ENCODE measurements at regions not wholly inside any gene's neighbourhood (a gene's known extent, or its start where the extent isn't known, plus 50 kb on each side); places are given as distances from the start of the nearest gene placed in this dataset.
A peak's percentile ranks its signal among the peaks of the same experiment; 100 is the strongest.

DNA sequence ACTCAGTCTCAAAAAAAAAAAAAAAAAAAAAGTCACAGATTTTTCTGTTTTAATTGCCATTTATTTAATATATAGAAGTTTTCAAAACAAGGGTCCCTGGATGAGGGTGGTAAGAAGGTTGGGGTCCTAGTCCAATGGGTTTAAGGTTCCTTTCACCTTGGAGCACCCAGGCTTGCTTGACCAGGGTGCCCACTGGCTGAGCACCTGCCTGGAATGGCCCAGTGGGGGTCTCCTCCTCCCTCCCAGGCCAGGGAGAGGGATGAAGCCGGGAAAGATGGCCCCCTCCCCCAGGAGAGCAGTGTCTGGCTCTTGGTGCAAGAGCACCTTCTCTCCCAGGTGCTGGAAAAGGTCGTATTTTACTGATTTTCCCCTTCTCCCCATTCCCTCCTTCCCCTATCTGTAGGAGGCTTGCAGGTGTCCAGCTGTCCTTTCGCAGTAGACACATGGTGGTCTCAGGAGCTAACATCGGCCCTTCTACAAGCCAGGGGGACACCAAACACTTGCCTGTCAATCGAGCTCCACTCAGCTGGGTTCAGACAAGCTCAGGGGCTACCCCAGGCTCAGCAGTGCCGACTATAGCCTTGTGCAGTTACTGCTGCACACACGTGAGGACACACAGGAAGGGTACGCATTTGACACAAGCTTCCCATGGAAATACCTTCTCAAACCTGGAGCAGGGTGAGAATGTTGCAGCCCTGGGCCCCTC, 112.3 kb upstream of the KLF13 start:
- intact Hi-C loops (cut with DNase I), result loop anchor here (2.0 to 10.0 kb wide), 2 partner anchors 150 to 220 kb away; no protein-coding TSS in a partner anchor
- H3K4me1 ChIP-seq (replicated peaks), result peaks cover 16% of the 10 kb centered on the region
- H3K27me3 ChIP-seq (replicated peaks; ENCODE audit: insufficient read depth), result no peaks in the 10 kb centered on the region
- peak overlapping the region; percentile 0 to 87 for H3K27ac ChIP-seq
- WGBS, result 86% methylated on average over 8 of the region's 8 CpGs
- TF ChIP-seq, protein P1, sequence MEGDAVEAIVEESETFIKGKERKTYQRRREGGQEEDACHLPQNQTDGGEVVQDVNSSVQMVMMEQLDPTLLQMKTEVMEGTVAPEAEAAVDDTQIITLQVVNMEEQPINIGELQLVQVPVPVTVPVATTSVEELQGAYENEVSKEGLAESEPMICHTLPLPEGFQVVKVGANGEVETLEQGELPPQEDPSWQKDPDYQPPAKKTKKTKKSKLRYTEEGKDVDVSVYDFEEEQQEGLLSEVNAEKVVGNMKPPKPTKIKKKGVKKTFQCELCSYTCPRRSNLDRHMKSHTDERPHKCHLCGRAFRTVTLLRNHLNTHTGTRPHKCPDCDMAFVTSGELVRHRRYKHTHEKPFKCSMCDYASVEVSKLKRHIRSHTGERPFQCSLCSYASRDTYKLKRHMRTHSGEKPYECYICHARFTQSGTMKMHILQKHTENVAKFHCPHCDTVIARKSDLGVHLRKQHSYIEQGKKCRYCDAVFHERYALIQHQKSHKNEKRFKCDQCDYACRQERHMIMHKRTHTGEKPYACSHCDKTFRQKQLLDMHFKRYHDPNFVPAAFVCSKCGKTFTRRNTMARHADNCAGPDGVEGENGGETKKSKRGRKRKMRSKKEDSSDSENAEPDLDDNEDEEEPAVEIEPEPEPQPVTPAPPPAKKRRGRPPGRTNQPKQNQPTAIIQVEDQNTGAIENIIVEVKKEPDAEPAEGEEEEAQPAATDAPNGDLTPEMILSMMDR (IDR thresholded peaks at IDR 0.05), result no peak
- DNase-seq (ENCODE audit: low spot score), result no peak
- no peaks in the 10 kb centered on the region for H3K36me3 ChIP-seq
- no peaks in the 10 kb centered on the region for H3K9me3 ChIP-seq
- H3K4me3 ChIP-seq, result no peak overlapping the region

DNA sequence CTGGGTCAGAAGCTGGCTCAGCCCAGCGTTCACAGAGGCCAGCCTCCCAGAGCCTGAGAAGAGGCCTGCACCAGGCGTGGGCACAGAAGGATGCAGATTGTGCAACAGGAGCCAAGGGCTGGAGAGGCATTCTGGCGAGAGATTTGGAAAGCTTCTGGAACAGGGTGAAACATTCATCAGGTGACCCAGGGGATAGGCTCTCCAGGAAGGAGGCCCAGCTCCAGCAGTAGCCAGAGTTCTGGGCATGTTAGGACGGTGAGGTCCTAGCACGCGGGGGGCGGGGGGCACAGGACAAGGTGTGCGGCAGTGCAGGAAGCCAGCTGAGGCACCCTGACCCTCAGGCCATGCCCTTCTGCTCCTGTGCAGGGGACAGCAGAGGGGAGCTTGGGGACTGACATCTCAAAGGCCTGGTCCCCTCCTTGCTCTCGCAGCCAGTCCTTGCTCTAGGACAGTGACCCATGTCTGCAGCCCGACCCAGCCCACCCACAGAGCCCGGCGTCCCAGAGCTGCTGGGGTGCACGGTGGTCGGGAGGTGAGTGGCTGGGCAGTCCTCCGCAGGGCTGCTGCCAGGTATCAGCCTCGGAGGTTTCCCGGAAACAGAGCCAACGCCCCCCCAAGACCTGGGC, 111.7 kb upstream of the KLF13 start:
- WGBS, result 12% methylated on average over 12 of the region's 18 CpGs
- intact Hi-C loops (cut with DNase I), result loop anchor here (2.0 to 10.0 kb wide), 4 partner anchors 112 to 272 kb away; partner anchors contain the start of gene KLF13
- Histone ChIP-seq H3K4me1 (replicated peaks) (peaks cover 16% of the 10 kb centered on the region), H3K9me3 (no peaks in the 10 kb centered on the region), H3K27ac (peak overlapping the region; percentile 87 to 88), H3K36me3 (no peaks in the 10 kb centered on the region), H3K27me3 (replicated peaks; ENCODE audit: insufficient read depth) (no peaks in the 10 kb centered on the region), H3K4me3 (peak overlapping the region in 1 of 2 donors; percentile 48)
- TF ChIP-seq, protein P1 (IDR thresholded peaks at IDR 0.05), result no peak
- TF ChIP-seq POLR2AphosphoS5 (IDR thresholded peaks at IDR 0.05) (peak; percentile 88), POLR2A (IDR thresholded peaks at IDR 0.05) (no peak)
- DNase-seq (ENCODE audit: low spot score), result peak; percentile 80

DNA sequence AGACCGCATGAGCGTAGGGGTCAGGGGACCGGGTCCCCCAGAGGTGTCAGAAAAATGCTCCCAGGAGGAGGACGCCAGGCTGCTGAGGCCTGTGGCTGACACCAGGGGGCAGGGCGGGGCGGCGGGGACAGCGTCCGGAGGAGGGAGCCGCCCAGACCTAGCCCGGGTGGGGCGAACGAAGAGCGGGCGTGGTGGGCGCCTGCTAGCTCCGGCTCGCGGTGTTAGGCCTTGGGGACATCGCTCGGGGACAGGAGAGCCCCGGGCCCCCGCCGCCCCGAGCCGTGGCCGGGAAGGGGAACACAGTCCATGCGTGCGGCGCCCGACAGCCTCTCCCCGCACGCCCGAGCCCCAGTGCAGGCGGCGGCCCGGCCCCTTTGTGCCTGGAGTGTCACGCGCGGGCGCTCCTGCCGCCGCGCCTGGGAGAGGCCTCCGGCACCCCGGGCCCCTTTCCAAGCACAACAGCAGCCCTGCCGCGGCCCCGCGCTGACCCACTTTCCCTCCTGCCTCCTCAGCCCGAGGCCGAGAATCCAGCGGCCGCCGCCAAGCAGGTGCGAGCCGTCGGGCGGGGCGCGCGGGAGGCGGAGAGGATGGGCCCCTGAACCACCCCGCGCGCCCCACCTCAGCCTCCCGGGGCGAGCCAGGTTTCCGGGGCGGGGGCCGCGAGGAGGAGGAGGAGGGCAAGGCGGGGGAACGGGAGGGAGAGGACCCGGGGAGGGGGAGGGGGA, 111.0 kb upstream of the KLF13 start:
- 1% methylated on average over 65 of the region's 75 CpGs for WGBS
- Histone ChIP-seq H3K36me3 (no peaks in the 10 kb centered on the region), H3K4me3 (peak overlapping the region; percentile 36 to 48), H3K9me3 (no peaks in the 10 kb centered on the region), H3K27ac (peak overlapping the region; percentile 87 to 88), H3K4me1 (replicated peaks) (peaks cover 16% of the 10 kb centered on the region), H3K27me3 (replicated peaks; ENCODE audit: insufficient read depth) (no peaks in the 10 kb centered on the region)
- intact Hi-C loops (cut with DNase I), result loop anchor here (2.0 to 10.0 kb wide), 4 partner anchors 112 to 272 kb away; partner anchors contain the start of gene KLF13
- DNase-seq (ENCODE audit: low spot score), result peak; percentile 64
- TF ChIP-seq, protein P1 (IDR thresholded peaks at IDR 0.05), result peak; percentile 78 to 86 (median 83)
- no peak for TF ChIP-seq POLR2A (IDR thresholded peaks at IDR 0.05)

DNA sequence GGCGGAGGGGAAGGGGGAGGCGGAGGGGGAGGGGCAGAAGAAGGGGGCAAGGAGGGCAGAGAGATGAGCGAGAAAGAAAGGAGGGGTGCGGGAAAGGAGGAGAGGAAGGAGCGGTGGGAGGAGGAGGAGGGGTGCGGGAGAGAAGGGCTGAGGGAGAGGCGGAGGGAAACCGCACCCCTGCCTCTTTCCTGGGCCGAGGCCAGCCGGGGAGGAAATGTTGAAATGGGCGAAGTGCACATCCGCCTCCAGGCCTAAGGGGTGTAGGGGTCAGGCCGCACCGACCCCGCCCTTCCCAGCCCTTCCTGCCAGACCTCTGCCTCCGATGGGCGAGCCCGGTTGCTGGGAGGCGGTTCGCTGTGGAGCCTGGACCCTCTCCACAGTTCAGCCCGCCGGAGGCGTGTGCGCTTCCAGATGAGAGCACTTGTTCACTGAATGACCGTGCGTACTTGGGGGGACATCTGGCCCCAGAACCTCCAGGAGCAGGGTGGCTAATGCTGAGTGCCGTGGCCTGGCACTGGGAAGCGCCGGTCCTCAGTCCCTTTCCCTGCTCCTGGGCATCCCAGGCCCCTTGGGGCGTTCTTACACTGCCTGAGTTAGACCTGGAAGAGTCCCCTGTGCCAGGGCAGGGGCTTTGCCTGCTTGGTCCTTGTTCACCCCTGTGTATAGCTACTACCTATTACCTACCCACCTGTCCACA, 110.3 kb upstream of the KLF13 start:
- H3K36me3 ChIP-seq, result no peaks in the 10 kb centered on the region
- peaks cover 16% of the 10 kb centered on the region for H3K4me1 ChIP-seq (replicated peaks)
- WGBS, result 17% methylated on average over 29 of the region's 30 CpGs
- TF ChIP-seq, protein P1 (IDR thresholded peaks at IDR 0.05), result no peak
- no peak for TF ChIP-seq POLR2A (IDR thresholded peaks at IDR 0.05)
- peak overlapping the region; percentile 87 to 88 for H3K27ac ChIP-seq
- H3K4me3 ChIP-seq, result peak overlapping the region; percentile 36 to 48
- peak; percentile 49 for DNase-seq (ENCODE audit: low spot score)
- H3K9me3 ChIP-seq, result no peaks in the 10 kb centered on the region
- H3K27me3 ChIP-seq (replicated peaks; ENCODE audit: insufficient read depth), result no peaks in the 10 kb centered on the region
- intact Hi-C loops (cut with DNase I), result loop anchor here (5.0 to 10.0 kb wide), 3 partner anchors 111 to 271 kb away; partner anchors contain the start of gene KLF13

All from prostate gland (tissue), 2 donors.